Sciatic nerve (tissue), 2 donors: ENCODE measurements at regions not wholly inside any gene's neighbourhood (a gene's known extent, or its start where the extent isn't known, plus 50 kb on each side); places are given as distances from the start of the nearest gene placed in this dataset.
A peak's percentile ranks its signal among the peaks of the same experiment; 100 is the strongest.
"Not testable (repeated sequence)": the region's sequence is repeated elsewhere in the genome, so short reads cannot be mapped to it uniquely, and the experiment has no call there.

Source experiments
- ATAC-seq: fragments of 200-7000 bp; cut with Tn5 transposase; one replicate; pipeline ENCODE4 v1.9.1; 2020; ENCODE audit warnings: mild to moderate bottlenecking, moderate library complexity
- DNase-seq: peaks from one replicate; pipeline ENCODE4 v3.0.0-alpha.2; 2020; ENCODE audit warnings: low spot score
- intact Hi-C: fragments of 100-400 bp; cut with DNase I; formaldehyde crosslinking; loops from one replicate; pipeline ENCODE4 v1.14.2; 2022
- donor health status: DM: no; HTN: no; CAD: no.
- donor health status: DM: no; HTN: no; CAD: no.

DNA sequence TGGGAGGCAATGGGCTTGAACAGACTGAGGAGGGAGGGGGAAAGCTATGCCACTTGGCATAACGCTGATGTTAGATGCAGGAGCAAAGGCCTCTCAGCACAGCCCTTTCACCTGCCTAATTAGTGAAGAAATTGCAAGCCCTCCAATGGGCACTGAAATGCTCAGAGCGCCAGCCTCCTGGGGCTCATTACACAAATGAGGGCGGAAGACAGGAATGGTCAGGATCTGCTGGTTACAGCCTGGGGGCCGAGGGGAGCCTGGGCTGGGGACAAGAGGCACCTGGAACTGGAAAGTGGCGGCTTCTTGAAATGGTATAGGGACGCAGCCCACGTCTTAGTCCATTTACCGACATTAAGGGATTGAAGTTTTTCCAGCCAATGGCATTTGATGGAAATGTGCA, 50.2 kb upstream of the PLET1 start:
- intact Hi-C loops = no loop called here
- DNase-seq = no peak
- no peak for ATAC-seq

- intact Hi-C loops = no loop called here
- no peak for DNase-seq
- no peak for ATAC-seq
Measured at GRCh38 chr11:112315057-112315720, 54.5 kb upstream of the PLET1 start.

DNA sequence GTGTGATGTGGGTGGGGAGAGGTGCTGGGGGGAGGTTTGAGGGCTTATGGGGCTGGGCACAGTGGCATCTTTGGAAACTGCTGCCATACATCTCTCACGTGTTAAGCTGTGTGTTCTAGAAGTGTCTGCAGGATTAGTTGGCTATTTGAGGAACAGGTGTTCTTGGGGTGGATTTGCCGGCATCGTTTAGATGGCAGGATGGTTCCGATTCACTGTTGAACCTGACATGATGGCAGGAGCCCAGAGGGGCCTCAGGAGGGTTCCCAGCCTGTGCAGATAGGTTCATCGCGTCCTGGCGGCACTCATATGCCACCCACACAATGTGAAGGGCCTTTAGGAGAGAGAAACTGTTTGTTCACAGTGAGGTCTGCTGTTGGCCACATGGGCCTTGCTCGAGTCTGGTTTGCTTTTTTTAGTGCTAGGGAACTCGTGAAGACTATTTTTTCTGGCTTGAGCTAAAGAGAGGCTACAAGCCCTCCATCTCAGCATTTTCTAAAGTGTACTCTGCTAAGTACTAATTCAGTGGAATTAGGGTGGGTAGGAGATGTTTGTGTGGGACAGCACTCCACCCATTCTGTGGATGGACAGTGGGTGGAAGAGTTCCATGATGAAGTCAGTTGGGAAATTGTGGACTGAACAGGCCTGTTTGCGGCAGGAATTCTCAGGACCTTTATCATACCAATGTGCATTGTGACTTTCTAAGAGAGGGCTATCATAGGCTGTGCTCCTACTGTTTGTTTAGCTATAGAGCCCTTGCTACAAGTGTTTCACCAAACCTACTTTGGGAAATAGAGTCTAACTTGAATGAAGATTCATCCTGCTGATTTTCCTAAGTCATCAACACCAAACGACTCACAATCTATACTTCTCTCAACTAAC, 55.4 kb upstream of the PLET1 start:
- DNase-seq (no peak), ATAC-seq (no peak)
- intact Hi-C loops = no loop called here

DNA sequence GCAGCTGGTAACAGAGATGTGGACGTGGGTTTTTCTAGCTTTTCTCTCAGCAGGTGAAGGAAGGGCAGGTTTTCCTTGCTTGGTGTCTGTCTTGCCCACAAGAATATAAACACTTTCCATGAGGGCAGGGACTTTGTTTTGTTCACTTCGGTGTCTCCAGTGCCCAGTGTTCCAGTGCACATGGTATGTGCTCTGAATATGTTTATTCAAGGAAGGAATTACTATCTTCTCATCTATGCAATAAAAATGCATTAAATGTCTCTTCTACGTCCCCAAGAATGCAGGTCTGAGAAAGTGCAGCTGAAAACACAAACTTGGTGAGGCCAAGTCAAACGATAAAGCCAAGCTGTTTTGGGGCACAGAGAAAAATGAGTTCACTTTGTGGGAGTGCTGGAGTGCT, 56.3 kb upstream of the PLET1 start:
- no peak for DNase-seq
- ATAC-seq = no peak
- intact Hi-C loops = no loop called here

DNA sequence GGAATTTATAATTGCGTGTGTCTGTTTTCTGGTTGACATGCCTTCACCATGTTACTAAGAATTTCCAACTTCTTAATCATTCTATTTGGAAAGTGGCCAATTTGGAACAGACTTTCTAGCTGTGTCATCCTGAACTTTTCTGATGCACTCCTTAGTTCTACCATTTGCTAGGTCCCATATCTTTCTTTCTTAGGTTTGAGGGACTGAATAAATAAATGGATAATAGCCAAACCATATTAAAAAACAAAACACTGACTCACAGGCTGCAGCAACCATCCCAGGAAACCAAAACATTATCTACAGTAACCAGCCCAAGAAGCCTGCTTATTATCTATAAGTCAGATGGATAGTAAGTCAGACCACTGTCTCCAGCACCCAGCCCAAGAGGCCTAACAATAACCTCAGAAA, 57.5 kb upstream of the PLET1 start:
- intact Hi-C loops = no loop called here
- DNase-seq (no peak), ATAC-seq (peak; percentile 67)

- intact Hi-C loops = no loop called here
- no peak for DNase-seq
- ATAC-seq = no peak
Measured at GRCh38 chr11:112318661-112319060, 58.0 kb upstream of the PLET1 start.

DNA sequence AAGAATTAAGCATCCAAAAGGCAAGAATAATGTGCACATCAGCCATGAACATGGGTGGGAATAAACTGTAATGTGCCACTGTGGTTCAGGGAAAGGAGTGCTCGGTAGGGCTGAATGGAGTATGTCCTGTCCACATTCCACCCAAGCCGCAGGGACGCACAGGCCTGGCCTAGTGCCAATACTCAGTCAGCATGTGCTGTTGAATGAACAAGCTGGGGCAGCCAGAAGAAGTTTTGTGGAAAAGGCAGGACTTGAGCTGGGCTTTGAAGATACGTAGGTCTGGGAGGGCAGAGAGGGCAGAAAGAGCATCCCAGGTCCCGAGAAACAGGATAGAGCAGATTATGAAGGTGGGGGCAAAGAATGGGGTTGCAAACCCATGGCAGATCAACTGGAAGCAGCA, 60.0 kb upstream of the PLET1 start:
- DNase-seq (peak; percentile 77), ATAC-seq (peak; percentile 71)
- intact Hi-C loops = no loop called here

GRCh38 chr11:112321501-112322172, 61.0 kb upstream of the PLET1 start:
- peak; percentile 39 for ATAC-seq
- intact Hi-C loops = no loop called here
- no peak for DNase-seq

DNA sequence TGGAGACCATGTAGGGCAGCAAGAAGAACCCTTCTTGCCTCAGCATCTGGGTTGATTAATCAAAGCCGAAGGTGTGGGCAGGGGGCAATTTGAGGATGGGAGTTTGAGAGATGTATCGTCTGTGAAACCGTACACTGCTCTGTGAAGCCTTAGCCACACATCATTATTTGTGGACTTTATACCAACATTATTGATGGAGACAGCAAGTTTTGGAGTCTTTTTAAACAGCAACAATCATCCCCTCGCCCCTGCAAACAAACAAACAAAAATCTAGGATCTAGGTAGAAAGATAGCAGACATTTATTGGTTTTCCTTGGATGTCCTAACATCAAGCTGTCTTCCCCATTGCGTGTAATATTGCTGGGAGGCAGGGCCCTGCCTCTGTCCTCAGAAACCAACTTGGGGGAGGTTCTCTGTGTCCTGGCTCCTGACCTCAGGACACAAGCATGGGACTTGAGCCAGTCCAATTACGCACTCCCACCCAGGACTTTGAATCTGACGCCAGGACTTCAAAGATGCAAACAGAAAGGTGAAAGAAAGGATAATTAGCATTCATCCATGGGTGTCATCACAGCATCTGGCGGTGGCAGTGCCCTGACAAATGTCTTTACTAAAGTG, 61.6 kb upstream of the PLET1 start:
- DNase-seq (no peak), ATAC-seq (no peak)
- intact Hi-C loops = no loop called here

DNA sequence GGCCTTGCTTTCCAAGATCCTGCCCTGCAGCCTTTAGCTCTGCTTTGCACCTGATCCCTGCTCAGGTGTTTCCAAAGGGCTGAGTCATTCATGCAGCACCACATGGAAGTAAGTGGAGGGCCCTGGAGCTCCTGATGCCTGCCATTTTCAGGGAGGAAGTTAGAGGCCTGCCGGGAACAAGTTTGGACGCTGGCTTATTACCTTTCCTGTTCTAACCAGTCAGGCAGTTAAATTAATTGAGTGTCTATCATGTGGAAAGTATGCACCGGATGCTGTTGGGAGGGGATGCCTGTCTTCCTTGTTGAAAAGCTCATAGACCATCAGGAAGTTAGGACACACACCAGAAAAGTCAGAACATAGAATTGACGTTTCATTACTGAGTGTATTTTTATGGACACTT, 73.7 kb upstream of the PLET1 start:
- ATAC-seq (no peak), DNase-seq (no peak)
- intact Hi-C loops = no loop called here

GRCh38 chr11:112336356-112336886, 75.8 kb upstream of the PLET1 start:
- no peak for DNase-seq
- no peak for ATAC-seq
- intact Hi-C loops = no loop called here

DNA sequence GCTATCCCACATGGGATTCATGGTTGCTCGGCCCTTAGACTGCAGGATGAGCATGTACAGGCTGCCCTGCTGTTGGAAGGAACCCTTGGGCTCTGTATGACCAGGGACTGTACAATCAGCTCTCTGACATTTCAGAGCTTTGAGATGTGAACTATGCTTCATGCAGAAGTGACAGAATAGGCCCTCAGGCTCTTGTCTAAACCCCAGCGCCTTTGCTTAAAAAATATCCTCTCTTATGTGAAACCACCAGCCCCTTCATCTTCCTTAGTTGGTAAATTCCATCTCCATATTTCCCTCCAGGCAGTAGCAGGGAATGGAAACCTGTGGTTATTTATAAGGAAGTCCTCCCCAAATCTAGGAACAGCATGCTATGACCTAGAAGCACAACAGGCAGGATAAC, 78.9 kb upstream of the PLET1 start:
- ATAC-seq (no peak), DNase-seq (no peak)
- intact Hi-C loops = no loop called here

DNA sequence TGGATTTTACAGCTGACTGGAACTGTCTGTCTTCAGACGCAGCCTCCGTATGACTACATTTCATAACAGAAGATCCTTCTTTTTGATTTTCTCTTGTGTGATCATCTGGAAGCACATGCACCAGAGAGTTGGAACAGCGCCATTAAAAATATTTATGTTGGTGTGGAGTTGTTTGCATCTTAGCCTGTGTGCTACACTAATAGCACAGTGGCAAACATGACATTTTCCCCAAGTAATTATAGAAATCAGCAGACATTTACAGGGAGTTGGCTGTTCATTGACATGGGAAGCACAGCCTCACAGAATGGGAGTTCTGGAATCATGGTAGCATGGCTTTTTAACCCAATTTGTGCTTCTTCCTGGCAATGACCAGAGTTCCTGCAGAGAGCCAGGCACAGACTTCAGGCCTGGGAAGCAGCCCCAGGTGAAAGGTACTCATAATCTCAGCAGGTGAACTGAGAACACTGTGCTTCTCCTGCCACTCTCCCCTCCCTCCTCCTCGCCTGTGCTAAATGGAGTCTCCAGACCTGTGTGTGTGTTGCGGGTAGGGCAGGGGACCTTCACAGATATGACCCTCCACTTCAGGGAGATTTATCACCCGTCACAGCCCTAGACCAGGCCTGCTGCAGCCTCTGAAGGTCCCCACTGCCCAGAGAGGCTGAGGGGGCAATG, 82.8 kb upstream of the PLET1 start:
- ATAC-seq = no peak
- intact Hi-C loops = no loop called here
- no peak for DNase-seq

DNA sequence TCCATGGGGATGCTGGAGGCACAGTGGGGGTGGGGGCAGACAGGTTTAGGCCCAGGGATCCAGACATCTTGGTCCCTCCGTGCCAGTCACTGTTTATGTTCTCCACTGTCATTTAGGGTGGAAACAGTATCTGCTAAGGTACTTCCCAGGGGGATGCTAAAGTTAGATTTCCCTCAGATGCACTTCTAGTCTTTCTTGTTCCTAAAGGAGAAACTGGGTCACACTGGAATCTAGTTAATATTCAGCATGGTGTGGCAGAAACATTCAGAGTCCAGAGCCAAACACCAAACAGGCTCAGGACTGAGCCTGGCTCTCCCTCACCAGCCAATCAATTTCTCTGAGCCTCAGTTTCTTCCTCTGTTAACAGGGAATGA, 83.4 kb upstream of the PLET1 start:
- no peak for DNase-seq
- ATAC-seq = no peak
- intact Hi-C loops = no loop called here

DNA sequence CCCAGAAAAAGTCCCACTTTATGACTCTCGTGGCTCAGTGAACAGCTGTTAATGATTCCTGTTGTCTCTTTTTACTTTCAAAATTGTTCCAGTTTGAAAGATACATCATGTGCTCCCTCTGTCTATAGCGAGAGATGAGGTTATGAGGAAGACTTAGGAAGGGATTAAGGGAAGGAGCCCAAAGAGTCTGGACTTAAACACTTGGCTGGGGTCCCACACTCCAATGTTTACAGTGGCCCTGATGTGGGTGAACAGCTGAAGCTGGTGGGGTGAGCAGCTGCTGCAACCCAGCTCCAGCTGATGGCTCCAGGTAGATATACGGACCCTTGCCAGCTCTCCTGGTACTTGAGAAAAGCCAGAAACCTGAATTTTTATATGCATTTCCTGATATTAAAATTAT, 84.5 kb upstream of the PLET1 start:
- no peak for ATAC-seq
- intact Hi-C loops = no loop called here
- no peak for DNase-seq

DNA sequence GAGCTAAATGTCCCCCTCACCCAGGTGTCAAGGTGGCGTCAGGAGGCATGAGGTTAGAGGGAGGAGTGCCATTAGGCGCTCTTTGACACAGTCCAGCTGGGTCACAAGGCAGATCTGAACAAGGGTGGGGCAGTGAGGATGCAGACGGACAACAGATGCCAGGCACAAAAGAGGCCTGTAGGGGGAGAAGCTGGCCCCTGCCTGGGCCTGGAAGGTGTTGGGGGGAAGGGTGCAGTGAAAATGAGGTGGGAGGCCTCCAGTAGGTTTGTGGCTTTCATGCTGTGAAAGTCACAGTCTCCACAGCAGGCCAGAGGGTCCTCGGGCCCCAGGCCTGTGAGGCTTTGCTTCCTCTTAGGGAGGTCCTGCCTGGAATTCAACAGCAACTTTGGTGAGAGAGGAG, 85.0 kb upstream of the PLET1 start:
- ATAC-seq = no peak
- intact Hi-C loops = no loop called here
- DNase-seq = no peak

DNA sequence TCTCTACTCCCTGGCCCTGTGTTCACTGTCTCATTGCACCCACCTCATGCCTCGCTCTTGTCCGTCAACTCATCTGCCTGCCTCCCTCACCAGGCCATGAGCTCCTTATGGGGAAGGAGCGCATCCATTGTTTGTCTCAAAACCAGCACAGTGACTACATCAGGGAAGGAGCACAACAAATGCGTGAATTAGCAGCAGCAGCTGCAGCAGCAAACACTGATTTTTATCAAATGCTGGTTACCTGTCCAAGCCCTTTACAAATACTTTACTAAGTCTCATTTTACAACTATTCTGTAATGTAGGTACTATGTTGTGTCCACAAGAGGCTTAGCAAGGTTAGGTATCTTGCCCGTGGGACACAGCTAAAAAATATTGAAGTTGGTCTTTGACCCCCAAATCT, 85.9 kb upstream of the PLET1 start:
- no peak for ATAC-seq
- no peak for DNase-seq
- intact Hi-C loops = no loop called here

GRCh38 chr11:112348480-112349029, 87.9 kb upstream of the PLET1 start:
- DNase-seq (no peak), ATAC-seq (no peak)
- intact Hi-C loops = no loop called here

GRCh38 chr11:112351423-112351822, 90.8 kb upstream of the PLET1 start:
- intact Hi-C loops, ATAC-seq, DNase-seq: not testable (repeated sequence)
